Stomach (tissue), 4 donors: ENCODE measurements at regions not wholly inside any gene's neighbourhood (a gene's known extent, or its start where the extent isn't known, plus 50 kb on each side); places are given as distances from the start of the nearest gene placed in this dataset.

ENCODE experiments used
- CTCF ChIP-seq, 7 experiments: fragments of 450-650 bp in 4 of 7; fragments of 200-600 bp in 3 of 7; sonication (generic) in 3 of 7; IDR thresholded peaks; one replicate each; pipeline ENCODE4 v1.5.1; 2016 to 2019; ENCODE audit warnings: antibody characterized with exemption in 7 of 7, control low read depth in 2 of 7, mild to moderate bottlenecking in 1 of 7
- EP300 ChIP-seq: sonication (generic); formaldehyde crosslinking; IDR thresholded peaks from one replicate; pipeline ENCODE4 v1.6.1; 2017; ENCODE audit warnings: antibody characterized with exemption
- POLR2A ChIP-seq, 4 donors: fragments of 450-650 bp; IDR thresholded peaks; one replicate each; pipeline ENCODE4 v1.6.1; 2016; ENCODE audit warnings: antibody characterized with exemption in 4 of 4, control low read depth in 2 of 4, mild to moderate bottlenecking in 1 of 4, moderate library complexity in 1 of 4
- POLR2AphosphoS5 ChIP-seq, 3 donors: sonication (generic); formaldehyde crosslinking; IDR thresholded peaks; one replicate each; pipeline ENCODE4 v1.6.1; 2016; ENCODE audit warnings: antibody characterized with exemption in 3 of 3

- TF ChIP-seq CTCF (IDR thresholded peaks at IDR 0.05) (no peak), POLR2A (IDR thresholded peaks at IDR 0.05) (no peak), POLR2AphosphoS5 (IDR thresholded peaks at IDR 0.05) (no peak), EP300 (no peak)
Observed at GRCh38 chr3:81426826-81427577, 334.4 kb downstream of the GBE1 start.
